Posterior cingulate gyrus (tissue), 11 donors: ENCODE measurements at regions not wholly inside any gene's neighbourhood (a gene's known extent, or its start where the extent isn't known, plus 50 kb on each side); places are given as distances from the start of the nearest gene placed in this dataset.
"Not testable (repeated sequence)": the region's sequence is repeated elsewhere in the genome, so short reads cannot be mapped to it uniquely, and the experiment has no call there.

Experiments used
- DNase-seq, 10 donors: peaks; one replicate each; pipeline versions ENCODE4 v3.0.0 to v3.0.0-alpha.2; 2020 to 2021; ENCODE audit warnings: mixed read lengths in 3 of 10
- intact Hi-C: fragments of 100-400 bp; cut with DNase I; formaldehyde crosslinking; loops from one replicate; pipeline ENCODE4 v1.15.1; 2023

DNA sequence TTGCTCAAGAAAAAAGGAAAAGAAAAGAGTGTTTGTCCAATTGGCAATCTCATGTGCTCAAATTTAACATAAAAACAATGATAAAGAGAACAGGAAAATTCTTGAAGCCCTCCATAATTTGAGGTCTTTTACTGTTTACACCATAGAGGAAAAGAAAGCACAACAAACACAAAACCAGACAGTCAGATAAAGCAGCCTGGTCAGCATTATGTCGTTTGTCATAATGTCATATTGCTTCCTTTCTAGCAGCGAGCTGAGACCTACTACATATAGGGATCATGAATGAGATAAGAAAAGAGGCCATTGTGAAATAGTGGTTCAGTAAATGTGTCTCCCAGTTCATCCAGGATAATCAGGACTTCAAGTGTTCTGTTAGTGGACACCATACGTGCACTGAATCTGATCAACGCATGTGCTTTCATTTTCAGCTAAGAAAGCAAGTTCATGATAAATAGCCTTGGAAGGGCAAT, 64.7 kb upstream of the SELENOP start:
- DNase-seq = no peak
- intact Hi-C loops = no loop called here

DNA sequence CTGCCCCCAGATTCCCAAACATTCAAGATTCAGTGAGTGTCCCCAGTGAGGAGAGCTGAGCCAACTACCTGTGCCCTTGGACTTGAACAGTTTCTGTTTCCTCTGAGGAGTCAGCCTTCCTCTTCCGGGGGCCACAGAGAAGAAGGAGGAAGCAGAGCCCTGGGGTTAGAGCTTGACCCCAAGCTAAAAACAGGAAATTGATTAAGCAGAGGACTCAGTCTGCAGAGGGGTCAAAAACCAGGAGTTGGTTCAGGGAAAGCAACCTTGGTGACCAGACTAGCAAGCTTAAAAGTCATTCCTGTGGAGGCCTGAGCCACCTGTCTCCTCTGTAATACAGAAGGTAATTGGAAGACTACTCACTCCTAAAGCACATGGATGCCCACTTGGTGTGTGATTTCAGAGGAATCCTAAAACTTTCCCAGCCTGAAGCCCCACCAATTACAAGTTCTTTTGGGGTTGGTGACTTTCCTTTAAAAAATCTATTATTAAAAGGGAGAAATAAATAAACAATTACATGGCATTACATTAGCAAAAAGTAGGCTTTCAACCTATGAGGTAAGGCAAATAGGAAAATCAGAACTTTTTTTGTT, 64.2 kb upstream of the SELENOP start:
- intact Hi-C loops = no loop called here

DNA sequence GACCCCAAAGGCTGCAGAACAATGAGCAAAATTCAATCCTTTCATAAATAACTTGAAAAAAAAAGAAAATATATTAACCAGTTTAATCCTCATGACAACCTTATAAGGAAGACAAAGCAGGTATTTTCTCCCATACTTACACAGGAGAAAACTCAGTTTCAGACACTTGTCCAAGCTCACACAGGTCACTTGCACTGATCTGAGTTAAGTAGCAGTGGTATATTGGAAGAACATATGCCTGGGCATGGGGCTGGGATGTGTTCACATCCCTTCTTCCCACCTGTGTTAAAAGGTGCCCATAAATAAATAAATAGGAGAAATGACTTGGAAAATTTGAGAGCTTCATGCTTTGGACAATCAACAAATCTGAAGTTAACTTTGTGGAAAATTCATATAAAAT, 63.5 kb upstream of the SELENOP start:
- intact Hi-C loops = no loop called here
- no peak for DNase-seq

More for the DNA sequence above, 64.2 kb upstream of the SELENOP start:
- DNase-seq = no peak

DNA sequence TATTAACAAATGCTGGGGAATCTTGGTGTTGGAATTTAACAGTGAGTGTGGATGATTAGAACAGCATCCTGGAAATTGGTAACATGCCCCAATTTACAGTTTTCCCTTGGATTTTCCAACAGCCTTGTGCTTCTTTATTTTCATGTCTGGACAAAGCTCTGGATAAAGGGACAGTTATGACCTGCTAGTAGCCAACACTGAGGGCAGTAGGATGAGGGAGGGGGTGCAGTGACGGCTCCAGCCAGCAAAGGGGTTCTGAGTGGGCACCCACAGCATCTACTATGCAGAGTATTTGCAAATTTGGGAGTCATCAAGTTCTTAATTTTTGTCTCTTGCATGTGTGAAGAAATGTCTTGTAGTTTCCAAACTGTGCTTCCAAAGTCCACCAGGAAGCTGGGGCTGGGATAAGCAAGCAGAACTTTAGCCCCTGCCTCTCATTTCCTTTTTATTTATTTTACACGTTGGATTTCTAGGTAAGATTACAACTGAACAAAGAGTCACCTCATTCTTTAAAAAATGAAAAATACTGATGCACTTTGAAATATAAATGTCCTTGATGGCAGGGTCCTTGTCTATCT, 63.0 kb upstream of the SELENOP start:
- DNase-seq = no peak
- intact Hi-C loops = no loop called here

DNA sequence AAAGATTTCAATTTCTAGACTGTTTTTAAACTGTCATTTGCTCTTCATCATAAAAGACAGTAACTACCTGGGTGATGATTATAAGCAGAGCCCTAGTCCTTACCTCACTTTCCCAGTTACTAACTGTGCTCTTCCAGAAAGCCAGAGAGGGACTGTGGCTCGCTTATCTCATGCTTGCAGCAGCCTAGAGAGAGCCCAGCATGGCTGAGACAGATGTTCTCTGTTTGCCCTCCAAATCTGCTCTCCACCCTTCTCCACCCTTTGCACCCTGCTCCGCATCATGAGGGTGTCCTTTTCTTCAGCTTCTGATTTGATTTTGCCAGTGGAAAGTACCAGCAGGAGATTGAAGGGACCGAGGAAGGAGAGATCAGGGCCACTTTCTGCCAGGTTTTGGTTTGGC, 61.2 kb upstream of the SELENOP start:
- intact Hi-C loops = no loop called here
- DNase-seq = no peak

DNA sequence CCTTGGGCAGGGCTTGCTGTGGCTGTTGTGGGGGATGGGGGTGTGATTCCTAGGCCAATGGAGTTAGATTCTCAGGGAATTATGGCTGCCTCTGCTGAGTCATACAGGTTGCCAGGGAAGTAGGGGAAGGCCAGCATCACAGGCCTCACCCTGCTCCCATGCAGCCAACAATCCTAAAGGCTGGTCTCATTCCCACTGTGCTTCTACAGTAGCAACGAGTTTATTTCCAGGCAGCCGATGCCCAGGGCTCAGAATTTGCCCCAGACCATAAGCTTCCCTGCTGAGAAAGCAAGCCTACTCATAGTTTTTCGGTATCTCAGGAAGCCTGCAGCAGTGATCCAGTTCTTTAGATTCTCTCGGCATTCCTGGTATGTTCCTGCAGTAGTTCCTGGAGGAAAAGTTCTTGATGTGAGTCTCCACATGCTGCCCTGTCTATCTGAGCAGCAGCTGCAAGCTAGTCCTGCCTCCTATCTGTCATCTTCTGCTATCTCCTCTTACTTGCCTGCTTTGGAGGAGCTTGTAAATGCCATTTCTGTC, 59.3 kb upstream of the SELENOP start:
- DNase-seq = peak in 1 of 10 donors; percentile 57
- intact Hi-C loops = no loop called here

DNA sequence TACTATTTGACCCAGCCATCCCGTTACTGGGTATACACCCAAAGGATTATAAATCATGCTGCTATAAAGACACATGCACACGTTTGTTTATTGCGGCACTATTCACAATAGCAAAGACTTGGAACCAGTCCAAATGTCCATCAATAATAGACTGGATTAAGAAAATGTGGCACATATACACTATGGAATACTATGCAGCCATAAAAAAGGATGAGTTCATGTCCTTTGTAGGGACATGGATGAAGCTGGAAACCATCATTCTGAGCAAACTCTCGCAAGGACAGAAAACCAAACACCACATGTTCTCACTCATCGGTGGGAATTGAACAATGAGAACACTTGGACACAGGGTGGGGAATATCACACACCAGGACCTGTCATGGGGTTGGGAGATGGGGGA, 56.7 kb upstream of the SELENOP start:
- intact Hi-C loops, DNase-seq: not testable (repeated sequence)

DNA sequence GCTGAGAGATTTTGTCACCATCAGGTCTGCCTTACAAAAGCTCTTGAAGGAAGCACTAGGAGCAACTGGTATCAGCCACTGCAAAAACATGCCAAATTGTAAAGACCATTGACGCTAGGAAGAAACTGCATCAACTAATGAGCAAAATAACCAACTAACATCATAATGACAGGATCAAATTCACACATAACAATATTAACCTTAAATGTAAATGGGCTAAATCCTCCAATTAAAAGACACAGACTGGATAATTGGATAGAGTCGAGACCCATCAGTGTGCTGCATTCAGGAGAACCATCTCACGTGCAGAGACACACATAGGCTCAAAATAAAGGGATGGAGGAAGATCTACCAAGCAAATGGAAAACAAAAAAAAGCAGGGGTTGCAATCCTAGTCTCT, 53.1 kb upstream of the SELENOP start:
- intact Hi-C loops, DNase-seq: not testable (repeated sequence)
